ENCODE measurements at regions not wholly inside any gene's neighbourhood (a gene's known extent, or its start where the extent isn't known, plus 50 kb on each side); places are given as distances from the start of the nearest gene placed in this dataset.

DNA sequence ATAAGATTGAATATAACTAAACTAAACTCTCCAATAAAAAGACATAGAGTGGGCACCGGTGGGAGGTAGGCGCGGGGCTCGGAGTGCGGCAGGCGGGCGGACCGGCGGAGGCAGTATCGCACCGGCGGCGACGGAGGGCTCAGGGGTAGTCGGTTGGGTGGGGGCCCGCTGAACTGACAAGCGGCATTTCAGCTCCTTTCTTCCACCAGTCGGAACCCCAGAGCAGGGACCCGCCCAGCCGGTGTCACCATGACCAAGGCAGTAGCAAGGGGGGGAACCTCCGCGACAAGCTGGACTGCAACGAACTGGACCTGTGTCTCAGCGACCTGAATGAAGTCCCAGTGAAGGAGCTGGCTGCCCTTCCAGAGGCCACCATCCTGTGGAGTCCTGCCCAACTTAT lies 156.7 kb downstream of the HINT1 start:
- Histone ChIP-seq H3K27me3 (replicated peaks in 1 of 2; ENCODE audit: control insufficient read depth in 2 of 2, insufficient read depth in 2 of 2, low read length in 1 of 2) (no peaks in the 10 kb centered on the region), H3K27ac (ENCODE audit: control insufficient read depth, insufficient read depth) (no peak overlapping the region), H4K20me1 (ENCODE audit: control insufficient read depth, insufficient read depth) (no peaks in the 10 kb centered on the region), H3K36me3 (ENCODE audit: control insufficient read depth in 2 of 2, insufficient read depth in 2 of 2, low read length in 1 of 2) (no peaks in the 10 kb centered on the region), H3K9me3 (replicated peaks; ENCODE audit: control insufficient read depth, insufficient read depth, low read length) (no peaks in the 10 kb centered on the region), H3K9ac (ENCODE audit: control insufficient read depth, insufficient read depth, low read length) (no peak overlapping the region), H3K79me2 (ENCODE audit: control insufficient read depth, insufficient read depth, low read length) (no peaks in the 10 kb centered on the region), H2AFZ (ENCODE audit: control insufficient read depth, low read depth, low read length) (no peak overlapping the region), H3K4me1 (ENCODE audit: control insufficient read depth, insufficient read depth, low read length) (no peaks in the 10 kb centered on the region), H3K4me3 (no peak overlapping the region), H3K4me2 (ENCODE audit: control insufficient read depth, insufficient read depth) (no peak overlapping the region)
- no peak for FAIRE-seq
- POLR2A ChIA-PET: no interaction called here
- SMC1A ChIA-PET (ENCODE audit: uncharacterized antibody, unreplicated experiment): no interaction called here
- RAD21 ChIA-PET (ENCODE audit: unreplicated experiment): interaction anchor here (0.8 kb wide), 1 partner anchor 270 kb away, joined by 4 read pairs; no protein-coding TSS in a partner anchor
- 75% methylated on average over 24 of the region's 24 CpGs for WGBS (ENCODE audit: insufficient coverage, insufficient replicate concordance, low lambda C conversion rate, missing lambda C conversion rate)
- intact Hi-C loops (cut with micrococcal nuclease; ENCODE audit: unreplicated experiment): no loop called here
- no peak for ATAC-seq
- CTCF ChIA-PET: no interaction called here
- TF ChIP-seq, protein P1, sequence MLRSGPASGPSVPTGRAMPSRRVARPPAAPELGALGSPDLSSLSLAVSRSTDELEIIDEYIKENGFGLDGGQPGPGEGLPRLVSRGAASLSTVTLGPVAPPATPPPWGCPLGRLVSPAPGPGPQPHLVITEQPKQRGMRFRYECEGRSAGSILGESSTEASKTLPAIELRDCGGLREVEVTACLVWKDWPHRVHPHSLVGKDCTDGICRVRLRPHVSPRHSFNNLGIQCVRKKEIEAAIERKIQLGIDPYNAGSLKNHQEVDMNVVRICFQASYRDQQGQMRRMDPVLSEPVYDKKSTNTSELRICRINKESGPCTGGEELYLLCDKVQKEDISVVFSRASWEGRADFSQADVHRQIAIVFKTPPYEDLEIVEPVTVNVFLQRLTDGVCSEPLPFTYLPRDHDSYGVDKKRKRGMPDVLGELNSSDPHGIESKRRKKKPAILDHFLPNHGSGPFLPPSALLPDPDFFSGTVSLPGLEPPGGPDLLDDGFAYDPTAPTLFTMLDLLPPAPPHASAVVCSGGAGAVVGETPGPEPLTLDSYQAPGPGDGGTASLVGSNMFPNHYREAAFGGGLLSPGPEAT (IDR thresholded peaks at IDR 0.05; ENCODE audit: low read depth): no peak
- TF ChIP-seq TCF7 (IDR thresholded peaks at IDR 0.05; ENCODE audit: borderline replicate concordance) (no peak), SPI1 (IDR thresholded peaks at IDR 0.05; ENCODE audit: borderline replicate concordance, insufficient read depth, low read depth, low read length) (no peak), GABPA (IDR thresholded peaks at IDR 0.05; ENCODE audit: low read depth) (no peak), MTA3 (IDR thresholded peaks at IDR 0.05; ENCODE audit: borderline replicate concordance, low read length) (no peak), FOS (IDR thresholded peaks at IDR 0.05; ENCODE audit: borderline replicate concordance, extremely low read depth, insufficient read length) (no peak), RAD21 (IDR thresholded peaks at IDR 0.05; ENCODE audit: insufficient read depth, low read depth, low read length) (no peak)
- no TSS peak for BruUV-seq (replicated peaks)
- no peak for DNase-seq (ENCODE audit: low read depth, low spot score)
- in situ Hi-C loops (cut with MboI): no loop called here
